ENCODE measurements at regions not wholly inside any gene's neighbourhood (a gene's known extent, or its start where the extent isn't known, plus 50 kb on each side); places are given as distances from the start of the nearest gene placed in this dataset.
"Not testable (repeated sequence)": the region's sequence is repeated elsewhere in the genome, so short reads cannot be mapped to it uniquely, and the experiment has no call there.

- DNase-seq, result no peak
Observed at GRCh38 chr3:177463863-177464262, 266.6 kb upstream of the TBL1XR1 start.

GRCh38 chr3:177464392-177465256 is 267.3 kb upstream of the TBL1XR1 start:
- no peak for DNase-seq

- no peak for DNase-seq
Observed at GRCh38 chr3:177465257-177465642, 268.0 kb upstream of the TBL1XR1 start.

GRCh38 chr3:177466074-177466473 is 268.8 kb upstream of the TBL1XR1 start:
- no peak for DNase-seq

GRCh38 chr3:177466622-177467021 is 269.3 kb upstream of the TBL1XR1 start:
- not testable (repeated sequence) for DNase-seq

GRCh38 chr3:177467247-177467985 is 270.1 kb upstream of the TBL1XR1 start:
- DNase-seq, result no peak

GRCh38 chr3:177468331-177468730 is 271.0 kb upstream of the TBL1XR1 start:
- DNase-seq, result no peak

GRCh38 chr3:177468816-177469215 is 271.5 kb upstream of the TBL1XR1 start:
- no peak for DNase-seq

GRCh38 chr3:177469216-177469615 is 271.9 kb upstream of the TBL1XR1 start:
- no peak for DNase-seq

- DNase-seq, result no peak
Observed at GRCh38 chr3:177470197-177470941, 273.1 kb upstream of the TBL1XR1 start.

- no peak for DNase-seq
Observed at GRCh38 chr3:177471733-177472480, 274.6 kb upstream of the TBL1XR1 start.

GRCh38 chr3:177473184-177473583 is 275.9 kb upstream of the TBL1XR1 start:
- DNase-seq, result no peak

GRCh38 chr3:177473903-177474302 is 276.6 kb upstream of the TBL1XR1 start:
- DNase-seq, result no peak

- DNase-seq, result no peak
Observed at GRCh38 chr3:177474652-177475355, 277.5 kb upstream of the TBL1XR1 start.

GRCh38 chr3:177475356-177475665 is 278.0 kb upstream of the TBL1XR1 start:
- DNase-seq, result no peak

- DNase-seq, result no peak
Observed at GRCh38 chr3:177476495-177476894, 279.2 kb upstream of the TBL1XR1 start.

- no peak for DNase-seq
Observed at GRCh38 chr3:177476921-177477435, 279.7 kb upstream of the TBL1XR1 start.

- DNase-seq, result no peak
Observed at GRCh38 chr3:177478170-177478867, 281.0 kb upstream of the TBL1XR1 start.

- DNase-seq, result no peak
Observed at GRCh38 chr3:177479630-177480029, 282.3 kb upstream of the TBL1XR1 start.

- no peak for DNase-seq
Observed at GRCh38 chr3:177481329-177481728, 284.0 kb upstream of the TBL1XR1 start.

- no peak for DNase-seq
Observed at GRCh38 chr3:177482048-177482691, 284.9 kb upstream of the TBL1XR1 start.

Measured in stimulated activated CD4-positive, alpha-beta T cell treated with anti-CD3 and anti-CD28 coated beads, Interleukin-1b, Interleukin-23, amount 100 ng/mL, for 48 hours (primary cell).